ENCODE measurements at regions not wholly inside any gene's neighbourhood (a gene's known extent, or its start where the extent isn't known, plus 50 kb on each side); places are given as distances from the start of the nearest gene placed in this dataset.

GRCh38 chr9:87437966-87438365 is 59.7 kb upstream of the DAPK1 start:
- H3K36me3 ChIP-seq (ENCODE audit: low read depth, missing control alignments): no peaks in the 10 kb centered on the region
- no peak overlapping the region for H3K27ac ChIP-seq
- TF ChIP-seq POLR2A (IDR thresholded peaks at IDR 0.05): no peak
- no peak for TF ChIP-seq CTCF (IDR thresholded peaks at IDR 0.05)
- DNase-seq: no peak
- 91 to 99% methylated on average over 7 to 8 of the region's 8 CpGs for WGBS, 2 donors
- no peaks in the 10 kb centered on the region for H3K4me1 ChIP-seq
- H3K27me3 ChIP-seq: no peaks in the 10 kb centered on the region
- H3K4me3 ChIP-seq: no peak overlapping the region
- H3K9me3 ChIP-seq: no peaks in the 10 kb centered on the region
- intact Hi-C loops (cut with DNase I; ENCODE audit: low total_unique reads): no loop called here

- no peak overlapping the region for H3K27ac ChIP-seq
- H3K27me3 ChIP-seq: no peaks in the 10 kb centered on the region
- WGBS, 2 donors: 94 to 100% methylated on average over 2 of the region's 2 CpGs
- no peak for TF ChIP-seq CTCF (IDR thresholded peaks at IDR 0.05)
- TF ChIP-seq POLR2A (IDR thresholded peaks at IDR 0.05): no peak
- H3K4me1 ChIP-seq: no peaks in the 10 kb centered on the region
- H3K36me3 ChIP-seq (ENCODE audit: low read depth, missing control alignments): no peaks in the 10 kb centered on the region
- no peak for DNase-seq
- H3K9me3 ChIP-seq: no peaks in the 10 kb centered on the region
- H3K4me3 ChIP-seq: no peak overlapping the region
- intact Hi-C loops (cut with DNase I; ENCODE audit: low total_unique reads): no loop called here
Observed at GRCh38 chr9:87441251-87441650, 56.4 kb upstream of the DAPK1 start.

- H3K27me3 ChIP-seq: no peaks in the 10 kb centered on the region
- no peaks in the 10 kb centered on the region for H3K9me3 ChIP-seq
- H3K4me3 ChIP-seq: no peak overlapping the region
- DNase-seq: no peak
- no peaks in the 10 kb centered on the region for H3K4me1 ChIP-seq
- TF ChIP-seq POLR2A (IDR thresholded peaks at IDR 0.05): no peak
- no peak for TF ChIP-seq CTCF (IDR thresholded peaks at IDR 0.05)
- H3K36me3 ChIP-seq (ENCODE audit: low read depth, missing control alignments): no peaks in the 10 kb centered on the region
- WGBS, 2 donors: 56 to 59% methylated on average over 2 of the region's 2 CpGs
- H3K27ac ChIP-seq: no peak overlapping the region
- intact Hi-C loops (cut with DNase I; ENCODE audit: low total_unique reads): no loop called here
Observed at GRCh38 chr9:87442451-87442850, 55.2 kb upstream of the DAPK1 start.

- TF ChIP-seq CTCF (IDR thresholded peaks at IDR 0.05) (no peak), POLR2A (IDR thresholded peaks at IDR 0.05) (no peak)
- no peaks in the 10 kb centered on the region for H3K9me3 ChIP-seq
- 94 to 97% methylated on average over 2 of the region's 2 CpGs for WGBS, 2 donors
- H3K4me1 ChIP-seq: no peaks in the 10 kb centered on the region
- no peaks in the 10 kb centered on the region for H3K36me3 ChIP-seq (ENCODE audit: low read depth, missing control alignments)
- DNase-seq: no peak
- intact Hi-C loops (cut with DNase I; ENCODE audit: low total_unique reads): no loop called here
- H3K4me3 ChIP-seq: no peak overlapping the region
- H3K27me3 ChIP-seq: no peaks in the 10 kb centered on the region
- no peak overlapping the region for H3K27ac ChIP-seq
Observed at GRCh38 chr9:87443006-87443405, 54.7 kb upstream of the DAPK1 start.

GRCh38 chr9:87443461-87443860 is 54.2 kb upstream of the DAPK1 start:
- intact Hi-C loops (cut with DNase I; ENCODE audit: low total_unique reads): no loop called here
- WGBS, 2 donors: 100% methylated on average over 3 of the region's 3 CpGs
- TF ChIP-seq CTCF (IDR thresholded peaks at IDR 0.05) (no peak), POLR2A (IDR thresholded peaks at IDR 0.05) (no peak)

More at GRCh38 chr9:87443461-87443860, 54.2 kb upstream of the DAPK1 start:
- no peak for DNase-seq
- no peak overlapping the region for H3K4me3 ChIP-seq
- H3K36me3 ChIP-seq (ENCODE audit: low read depth, missing control alignments): no peaks in the 10 kb centered on the region
- H3K27me3 ChIP-seq: no peaks in the 10 kb centered on the region
- no peaks in the 10 kb centered on the region for H3K4me1 ChIP-seq
- H3K9me3 ChIP-seq: no peaks in the 10 kb centered on the region
- no peak overlapping the region for H3K27ac ChIP-seq

All from testis (tissue), 2 donors.